SK-N-SH treated with all-trans-retinoic acid at 6 μM for 48 hours (cell line): ENCODE measurements at regions not wholly inside any gene's neighbourhood (a gene's known extent, or its start where the extent isn't known, plus 50 kb on each side); places are given as distances from the start of the nearest gene placed in this dataset.

Source experiments
- ATAC-seq: fragments of 200-7000 bp; cut with Tn5 transposase; 3 replicates; pipeline ENCODE4 v1.9.1; 2020; ENCODE audit warnings: mild to moderate bottlenecking, moderate library complexity
- ARNTL ChIP-seq: fragments of 450-650 bp; formaldehyde crosslinking; IDR thresholded peaks from 2 replicates; pipeline ENCODE4 v1.5.0; 2020; ENCODE audit warnings: low read depth, mild to moderate bottlenecking, moderate library complexity, borderline replicate concordance
- BACH2 ChIP-seq: fragments of 250-450 bp; sonication (Bioruptor Pico); IDR thresholded peaks from 2 replicates; pipeline ENCODE4 v1.9.0; 2021; ENCODE audit warnings: mild to moderate bottlenecking, borderline replicate concordance
- CSDC2 ChIP-seq: fragments of 250-450 bp; sonication (Bioruptor Pico); IDR thresholded peaks from 2 replicates; pipeline ENCODE4 v1.5.0; 2020; ENCODE audit warnings: mild to moderate bottlenecking, moderate library complexity
- ESRRG ChIP-seq: fragments of 250-450 bp; sonication (Bioruptor Pico); IDR thresholded peaks from 2 replicates; pipeline ENCODE4 v1.6.1; 2021; ENCODE audit warnings: mild to moderate bottlenecking
- ISL1 ChIP-seq: fragments of 250-450 bp; sonication (Bioruptor Pico); IDR thresholded peaks from 2 replicates; pipeline ENCODE4 v2.1.2; 2022; ENCODE audit warnings: mild to moderate bottlenecking, moderate library complexity
- OSR1 ChIP-seq: fragments of 250-450 bp; sonication (Bioruptor Pico); IDR thresholded peaks from 2 replicates; pipeline ENCODE4 v1.8.0; 2022; ENCODE audit warnings: moderate library complexity, mild to moderate bottlenecking, inconsistent platforms
- PPARA ChIP-seq: fragments of 250-450 bp; sonication (Bioruptor Pico); IDR thresholded peaks from 2 replicates; pipeline ENCODE4 v1.5.0; 2020; ENCODE audit warnings: mild to moderate bottlenecking, borderline replicate concordance
- TCF4 ChIP-seq: fragments of 250-450 bp; sonication (Bioruptor Pico); IDR thresholded peaks from 2 replicates; pipeline ENCODE4 v1.8.0; 2021; ENCODE audit warnings: mild to moderate bottlenecking, moderate library complexity, borderline replicate concordance
- TOX ChIP-seq: fragments of 250-450 bp; sonication (Bioruptor Pico); IDR thresholded peaks from 2 replicates; pipeline ENCODE4 v1.8.0; 2021; ENCODE audit warnings: mild to moderate bottlenecking, moderate library complexity, borderline replicate concordance
- ZC3H10 ChIP-seq: fragments of 250-450 bp; sonication (Bioruptor Pico); IDR thresholded peaks from 2 replicates; pipeline ENCODE4 v1.5.1; 2021; ENCODE audit warnings: mild to moderate bottlenecking, moderate library complexity
- ZFP3 ChIP-seq: fragments of 250-450 bp; sonication (Bioruptor Pico); IDR thresholded peaks from 2 replicates; pipeline ENCODE4 v1.5.0; 2020; ENCODE audit warnings: mild to moderate bottlenecking, moderate library complexity
- ZFP30 ChIP-seq: fragments of 450-650 bp; formaldehyde crosslinking; IDR thresholded peaks from 2 replicates; pipeline ENCODE4 v1.5.0; 2022; ENCODE audit warnings: mild to moderate bottlenecking, moderate library complexity
- ZNF565 ChIP-seq: fragments of 450-650 bp; formaldehyde crosslinking; conservative IDR thresholded peaks from 2 replicates; pipeline ENCODE4 v1.5.0; 2020; ENCODE audit warnings: low read depth, mild to moderate bottlenecking, moderate library complexity
- ZNF70 ChIP-seq: fragments of 450-650 bp; formaldehyde crosslinking; IDR thresholded peaks from 2 replicates; pipeline ENCODE4 v1.5.0; 2020; ENCODE audit warnings: mild to moderate bottlenecking, moderate library complexity
- ZNF8 ChIP-seq: fragments of 450-650 bp; formaldehyde crosslinking; IDR thresholded peaks from 2 replicates; pipeline ENCODE4 v1.5.0; 2020; ENCODE audit warnings: mild to moderate bottlenecking, moderate library complexity
- TF ChIP-seq, protein P1 (sequence below): fragments of 250-450 bp; sonication (Bioruptor Pico); IDR thresholded peaks from 2 replicates; pipeline ENCODE4 v1.8.0; 2021; ENCODE audit warnings: low read depth, mild to moderate bottlenecking, moderate library complexity, borderline replicate concordance
- TF ChIP-seq, protein P2 (sequence below): fragments of 250-450 bp; sonication (Bioruptor Pico); IDR thresholded peaks from 2 replicates; pipeline ENCODE4 v1.5.1; 2020; ENCODE audit warnings: low read depth, mild to moderate bottlenecking, moderate library complexity
- TF ChIP-seq, protein P3 (sequence below): fragments of 250-450 bp; sonication (Bioruptor Pico); IDR thresholded peaks from 2 replicates; pipeline ENCODE4 v1.8.0; 2020; ENCODE audit warnings: mild to moderate bottlenecking, moderate library complexity, borderline replicate concordance

DNA sequence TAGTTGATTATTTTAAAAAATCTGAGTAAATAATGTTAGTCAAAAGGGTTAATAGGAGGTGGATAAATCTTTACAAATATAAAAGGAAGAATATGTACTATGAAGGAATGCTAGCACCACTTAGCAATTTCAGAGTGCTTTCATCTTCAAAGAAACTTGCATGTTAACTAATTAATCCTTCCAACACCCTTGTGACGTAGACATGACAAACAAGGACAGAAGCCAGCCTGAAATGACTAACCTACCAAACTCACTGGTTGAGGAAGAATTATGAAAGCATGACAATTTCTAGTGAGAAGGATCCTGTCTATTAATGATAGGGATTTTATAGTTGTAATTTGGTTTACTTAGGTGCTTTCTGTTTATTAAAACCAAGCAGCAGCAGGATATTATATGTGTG, 468.0 kb upstream of the FZD8 start:
- no peak for TF ChIP-seq ZFP30 (CRISPR knock-in tag)
- no peak for TF ChIP-seq CSDC2 (CRISPR knock-in tag)
- TF ChIP-seq ISL1 (CRISPR knock-in tag) = no peak
- TF ChIP-seq ESRRG (CRISPR knock-in tag) = no peak
- no peak for TF ChIP-seq ARNTL (CRISPR knock-in tag)
- TF ChIP-seq PPARA (CRISPR knock-in tag) = no peak
- no peak for TF ChIP-seq ZNF565 (CRISPR knock-in tag)
- TF ChIP-seq, protein P1, sequence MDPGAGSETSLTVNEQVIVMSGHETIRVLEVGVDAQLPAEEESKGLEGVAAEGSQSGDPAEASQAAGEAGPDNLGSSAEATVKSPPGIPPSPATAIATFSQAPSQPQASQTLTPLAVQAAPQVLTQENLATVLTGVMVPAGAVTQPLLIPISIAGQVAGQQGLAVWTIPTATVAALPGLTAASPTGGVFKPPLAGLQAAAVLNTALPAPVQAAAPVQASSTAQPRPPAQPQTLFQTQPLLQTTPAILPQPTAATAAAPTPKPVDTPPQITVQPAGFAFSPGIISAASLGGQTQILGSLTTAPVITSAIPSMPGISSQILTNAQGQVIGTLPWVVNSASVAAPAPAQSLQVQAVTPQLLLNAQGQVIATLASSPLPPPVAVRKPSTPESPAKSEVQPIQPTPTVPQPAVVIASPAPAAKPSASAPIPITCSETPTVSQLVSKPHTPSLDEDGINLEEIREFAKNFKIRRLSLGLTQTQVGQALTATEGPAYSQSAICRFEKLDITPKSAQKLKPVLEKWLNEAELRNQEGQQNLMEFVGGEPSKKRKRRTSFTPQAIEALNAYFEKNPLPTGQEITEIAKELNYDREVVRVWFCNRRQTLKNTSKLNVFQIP (CRISPR knock-in tag) = no peak
- TF ChIP-seq, protein P2, sequence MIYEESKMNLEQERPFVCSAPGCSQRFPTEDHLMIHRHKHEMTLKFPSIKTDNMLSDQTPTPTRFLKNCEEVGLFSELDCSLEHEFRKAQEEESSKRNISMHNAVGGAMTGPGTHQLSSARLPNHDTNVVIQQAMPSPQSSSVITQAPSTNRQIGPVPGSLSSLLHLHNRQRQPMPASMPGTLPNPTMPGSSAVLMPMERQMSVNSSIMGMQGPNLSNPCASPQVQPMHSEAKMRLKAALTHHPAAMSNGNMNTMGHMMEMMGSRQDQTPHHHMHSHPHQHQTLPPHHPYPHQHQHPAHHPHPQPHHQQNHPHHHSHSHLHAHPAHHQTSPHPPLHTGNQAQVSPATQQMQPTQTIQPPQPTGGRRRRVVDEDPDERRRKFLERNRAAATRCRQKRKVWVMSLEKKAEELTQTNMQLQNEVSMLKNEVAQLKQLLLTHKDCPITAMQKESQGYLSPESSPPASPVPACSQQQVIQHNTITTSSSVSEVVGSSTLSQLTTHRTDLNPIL (CRISPR knock-in tag) = no peak
- no peak for TF ChIP-seq TOX (CRISPR knock-in tag)
- no peak for TF ChIP-seq ZC3H10
- TF ChIP-seq, protein P3, sequence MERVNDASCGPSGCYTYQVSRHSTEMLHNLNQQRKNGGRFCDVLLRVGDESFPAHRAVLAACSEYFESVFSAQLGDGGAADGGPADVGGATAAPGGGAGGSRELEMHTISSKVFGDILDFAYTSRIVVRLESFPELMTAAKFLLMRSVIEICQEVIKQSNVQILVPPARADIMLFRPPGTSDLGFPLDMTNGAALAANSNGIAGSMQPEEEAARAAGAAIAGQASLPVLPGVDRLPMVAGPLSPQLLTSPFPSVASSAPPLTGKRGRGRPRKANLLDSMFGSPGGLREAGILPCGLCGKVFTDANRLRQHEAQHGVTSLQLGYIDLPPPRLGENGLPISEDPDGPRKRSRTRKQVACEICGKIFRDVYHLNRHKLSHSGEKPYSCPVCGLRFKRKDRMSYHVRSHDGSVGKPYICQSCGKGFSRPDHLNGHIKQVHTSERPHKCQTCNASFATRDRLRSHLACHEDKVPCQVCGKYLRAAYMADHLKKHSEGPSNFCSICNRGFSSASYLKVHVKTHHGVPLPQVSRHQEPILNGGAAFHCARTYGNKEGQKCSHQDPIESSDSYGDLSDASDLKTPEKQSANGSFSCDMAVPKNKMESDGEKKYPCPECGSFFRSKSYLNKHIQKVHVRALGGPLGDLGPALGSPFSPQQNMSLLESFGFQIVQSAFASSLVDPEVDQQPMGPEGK (CRISPR knock-in tag) = no peak
- no peak for TF ChIP-seq TCF4 (CRISPR knock-in tag)
- no peak for ATAC-seq

DNA sequence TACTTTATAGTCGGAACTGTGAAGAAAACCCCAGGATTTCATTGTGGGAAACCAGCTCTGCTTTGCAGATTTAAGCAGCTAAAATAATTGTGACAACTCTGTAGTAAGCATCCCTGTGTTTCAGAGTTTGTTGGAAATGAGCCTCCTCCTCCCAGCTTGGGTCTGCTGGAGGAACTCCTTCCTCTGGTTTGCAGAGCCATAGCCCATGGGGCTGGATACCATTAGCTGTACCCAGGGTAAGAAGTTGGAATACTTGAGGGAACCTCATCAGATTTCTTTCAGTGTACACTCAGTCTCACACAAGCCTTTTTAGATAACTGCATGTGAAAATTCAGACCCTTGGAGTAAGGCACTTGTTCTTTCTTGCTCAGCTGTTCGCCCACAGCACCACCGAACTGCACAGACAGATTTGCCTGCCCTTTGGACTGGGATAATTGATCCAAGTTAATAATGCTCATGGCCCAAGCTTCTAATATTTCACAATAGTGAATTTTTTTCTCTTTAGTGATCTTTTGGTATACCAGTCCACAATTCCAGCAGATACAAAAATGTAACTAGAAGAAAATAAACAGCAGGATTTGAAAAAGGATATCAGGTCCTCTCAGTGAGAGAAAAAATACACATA, 467.4 kb upstream of the FZD8 start:
- ATAC-seq = no peak
- TF ChIP-seq TOX (CRISPR knock-in tag) = no peak
- TF ChIP-seq ZFP30 (CRISPR knock-in tag) = no peak
- TF ChIP-seq ESRRG (CRISPR knock-in tag) = no peak
- TF ChIP-seq ZFP3 (CRISPR knock-in tag) = no peak
- no peak for TF ChIP-seq PPARA (CRISPR knock-in tag)
- TF ChIP-seq ZNF70 = no peak
- TF ChIP-seq BACH2 = no peak
- TF ChIP-seq, protein P2 (CRISPR knock-in tag) = no peak
- TF ChIP-seq CSDC2 (CRISPR knock-in tag) = no peak
- TF ChIP-seq, protein P3 (CRISPR knock-in tag) = no peak
- no peak for TF ChIP-seq ARNTL (CRISPR knock-in tag)
- TF ChIP-seq, all 23 proteins: peak for 0

DNA sequence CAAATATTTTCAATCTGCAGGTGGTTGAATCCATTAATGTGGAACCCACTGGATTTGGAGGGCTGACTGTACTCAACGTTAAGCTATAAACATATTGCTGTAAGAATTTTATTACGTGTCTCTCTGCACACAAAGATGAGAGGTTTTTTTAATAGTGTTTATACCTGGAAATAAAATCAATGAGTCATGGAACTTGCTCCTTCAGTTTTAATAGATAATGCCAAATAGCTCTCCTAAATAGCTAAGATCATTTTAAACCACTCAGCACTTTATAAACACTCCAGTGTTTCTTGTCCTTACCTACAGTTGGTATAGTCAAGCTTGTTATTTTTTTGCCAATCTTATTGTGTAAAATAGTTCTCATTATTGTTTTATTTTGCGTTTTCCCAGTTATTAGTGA, 455.6 kb upstream of the FZD8 start:
- no peak for ATAC-seq
- TF ChIP-seq ZFP30 (CRISPR knock-in tag) (no peak), ZNF565 (CRISPR knock-in tag) (no peak), OSR1 (no peak), TOX (CRISPR knock-in tag) (no peak), ISL1 (CRISPR knock-in tag) (no peak), ZNF8 (CRISPR knock-in tag) (no peak), TCF4 (CRISPR knock-in tag) (no peak), ZFP3 (CRISPR knock-in tag) (no peak), ESRRG (CRISPR knock-in tag) (no peak)
- TF ChIP-seq, protein P2 (CRISPR knock-in tag) = no peak
- TF ChIP-seq, protein P3 (CRISPR knock-in tag) = no peak
- TF ChIP-seq, protein P1 (CRISPR knock-in tag) = no peak
